ENCODE measurements at regions not wholly inside any gene's neighbourhood (a gene's known extent, or its start where the extent isn't known, plus 50 kb on each side); places are given as distances from the start of the nearest gene placed in this dataset.

DNA sequence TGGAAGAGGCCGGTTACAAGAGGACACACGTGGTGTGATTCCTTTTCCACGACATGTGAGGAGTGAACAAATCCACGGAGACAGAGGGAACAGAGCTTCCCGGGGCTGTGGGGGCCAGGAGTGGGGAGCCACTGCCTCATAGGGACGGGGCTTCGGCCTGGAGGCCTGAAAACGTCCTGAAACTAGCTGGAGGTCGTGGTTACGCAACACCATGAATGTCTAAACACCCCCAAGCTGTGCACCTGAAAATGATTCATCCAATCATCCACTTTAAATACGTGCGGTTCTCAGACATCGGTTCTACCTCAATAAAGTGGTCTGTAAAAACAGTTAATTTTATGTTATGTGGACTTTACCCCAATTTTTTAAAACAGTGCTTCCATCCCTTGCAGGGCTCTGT is 65.3 kb upstream of the PPP1R26 start:
- no peak for DNase-seq

DNA sequence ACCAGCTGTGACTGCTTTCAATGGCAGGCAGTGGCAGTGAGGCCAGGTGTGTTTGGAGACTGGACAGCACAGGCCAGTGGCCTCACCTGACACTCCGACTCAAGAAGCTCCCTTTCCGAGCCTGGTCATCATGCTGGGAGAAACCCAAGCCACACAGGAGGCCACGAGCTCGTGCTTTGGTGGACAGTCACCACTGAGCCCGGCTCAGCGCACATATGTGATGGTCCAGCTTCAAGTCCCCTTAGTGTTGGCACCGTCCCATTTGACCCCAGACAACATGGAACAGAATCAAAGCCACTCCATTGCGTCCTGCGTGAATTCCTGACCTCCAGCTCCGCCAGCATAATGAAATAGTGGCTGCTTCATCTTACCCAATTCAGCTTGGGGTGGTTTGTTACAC is 64.0 kb upstream of the PPP1R26 start:
- DNase-seq, result no peak

DNA sequence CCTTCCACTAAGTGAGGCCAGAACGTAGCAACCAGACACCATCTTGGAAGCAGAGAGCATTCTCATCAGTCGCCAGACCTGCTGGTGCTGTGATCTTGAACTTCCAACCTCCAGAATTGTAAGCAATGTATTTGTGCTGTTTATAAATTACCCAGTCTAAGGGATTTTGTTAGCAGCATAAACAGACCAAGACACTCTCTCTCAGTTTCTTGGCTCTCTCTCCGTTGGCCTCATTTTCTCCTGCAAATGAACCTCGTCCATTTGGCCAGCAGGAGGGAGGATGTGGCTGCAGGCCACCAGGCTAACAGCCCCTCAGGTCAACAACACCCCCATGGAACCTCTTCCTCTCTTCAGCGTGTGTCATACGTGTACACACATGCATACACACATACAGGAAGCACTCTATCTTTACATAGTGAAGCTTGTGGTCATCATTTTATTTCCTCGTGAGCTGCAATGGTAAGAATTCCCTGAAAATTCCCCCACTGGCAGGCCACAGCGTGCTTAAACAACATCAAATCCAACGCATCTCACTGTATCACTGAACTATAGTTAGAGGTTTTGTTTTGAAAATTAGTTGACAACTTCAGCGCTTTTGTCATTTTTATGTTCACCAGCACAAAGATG is 62.8 kb upstream of the PPP1R26 start:
- no peak for DNase-seq

DNA sequence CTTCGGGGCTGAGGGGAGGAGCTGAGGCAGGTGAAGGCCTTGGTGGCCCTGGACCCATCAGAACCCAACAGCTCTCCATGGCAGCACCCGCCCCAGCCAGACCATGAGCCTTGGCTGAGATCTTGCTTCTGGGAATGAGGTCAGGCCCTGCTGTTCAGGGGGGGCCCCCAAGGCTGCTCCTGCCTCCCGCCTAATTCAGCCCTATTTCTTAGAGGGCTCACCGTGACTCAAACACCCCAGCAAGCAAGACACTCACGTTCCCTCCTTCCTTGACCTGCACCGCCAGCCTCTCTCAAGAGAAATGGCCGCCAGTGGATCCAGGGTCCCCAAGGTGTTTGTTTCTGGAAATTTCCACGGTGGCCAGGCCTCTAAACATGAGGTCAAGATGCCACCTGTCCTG is 61.4 kb upstream of the PPP1R26 start:
- no peak for DNase-seq

DNA sequence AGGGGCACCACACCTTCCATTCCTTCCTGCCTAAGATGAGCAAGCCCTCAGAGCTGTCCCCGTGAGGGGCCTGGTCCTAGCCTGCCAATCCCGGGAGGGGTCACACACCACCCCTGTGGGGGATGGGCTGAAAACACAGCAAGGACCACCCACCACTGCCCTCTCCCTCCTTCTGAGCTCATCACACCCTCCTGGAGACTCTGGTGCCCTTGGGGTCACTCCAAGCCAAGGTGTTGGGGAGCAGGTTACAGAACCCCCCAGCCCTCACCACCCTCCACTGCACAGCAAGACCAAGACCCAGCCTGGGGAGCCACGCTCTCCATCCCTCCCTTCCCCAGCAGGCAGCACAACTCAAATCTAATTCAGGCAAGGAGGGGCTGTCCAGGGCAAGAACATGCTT is 60.5 kb upstream of the PPP1R26 start:
- DNase-seq, result no peak

DNA sequence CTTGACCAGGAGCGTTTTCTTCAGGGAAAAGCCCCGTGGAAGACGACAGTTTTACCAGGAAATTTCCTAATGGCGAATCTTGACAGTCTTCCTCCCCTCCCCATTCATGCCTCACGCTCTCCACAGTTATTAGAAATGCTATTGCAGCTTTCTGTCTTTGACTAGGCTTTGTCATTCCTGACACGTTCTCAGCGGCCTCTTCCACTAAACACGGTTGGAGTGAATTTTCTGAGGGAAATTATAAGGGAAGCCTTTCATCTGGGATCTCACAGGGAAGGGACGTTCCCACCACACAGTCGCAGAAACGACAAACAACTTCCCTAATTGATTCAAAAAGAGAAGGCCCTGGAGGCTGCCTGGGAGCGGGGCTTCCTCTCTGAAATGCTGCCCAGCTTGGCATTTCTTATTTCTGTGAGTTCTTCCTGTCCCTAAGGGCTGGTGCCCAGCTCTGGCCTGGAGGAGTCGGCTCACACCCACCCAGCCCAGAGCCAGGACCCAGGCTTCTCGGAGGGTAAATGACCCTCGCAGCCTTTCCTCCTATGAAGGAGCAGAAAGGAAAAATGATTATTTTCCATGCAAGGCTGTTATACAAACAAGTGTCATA is 57.1 kb upstream of the PPP1R26 start:
- no peak for DNase-seq

DNA sequence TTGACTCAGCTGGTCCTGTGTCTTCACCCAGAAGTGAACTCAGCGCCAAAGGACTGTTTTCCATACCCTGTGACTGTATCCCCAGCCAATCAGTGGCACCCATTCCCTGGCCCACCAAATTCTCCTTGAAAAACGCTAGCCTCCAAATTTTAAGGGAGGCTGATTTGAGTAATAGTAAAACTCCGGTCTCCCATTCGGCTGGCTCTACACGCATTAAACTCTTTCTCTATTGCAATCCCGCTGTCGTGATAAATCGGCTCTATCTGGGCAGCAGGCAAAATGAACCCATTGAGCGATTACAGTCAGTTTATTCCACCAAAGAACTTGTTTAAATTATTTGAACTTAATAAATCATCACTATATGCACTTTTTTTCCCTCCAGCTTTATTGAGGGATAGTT is 55.9 kb upstream of the PPP1R26 start:
- DNase-seq, result no peak
